SK-N-SH treated with all-trans-retinoic acid at 6 μM for 48 hours (cell line): ENCODE measurements at regions not wholly inside any gene's neighbourhood (a gene's known extent, or its start where the extent isn't known, plus 50 kb on each side); places are given as distances from the start of the nearest gene placed in this dataset.

Experiments
- ATAC-seq: fragments of 200-7000 bp; cut with Tn5 transposase; 3 replicates; pipeline ENCODE4 v1.9.1; 2020; ENCODE audit warnings: mild to moderate bottlenecking, moderate library complexity
- ARNTL ChIP-seq: fragments of 450-650 bp; formaldehyde crosslinking; IDR thresholded peaks from 2 replicates; pipeline ENCODE4 v1.5.0; 2020; ENCODE audit warnings: low read depth, mild to moderate bottlenecking, moderate library complexity, borderline replicate concordance
- BACH2 ChIP-seq: fragments of 250-450 bp; sonication (Bioruptor Pico); IDR thresholded peaks from 2 replicates; pipeline ENCODE4 v1.9.0; 2021; ENCODE audit warnings: mild to moderate bottlenecking, borderline replicate concordance
- CSDC2 ChIP-seq: fragments of 250-450 bp; sonication (Bioruptor Pico); IDR thresholded peaks from 2 replicates; pipeline ENCODE4 v1.5.0; 2020; ENCODE audit warnings: mild to moderate bottlenecking, moderate library complexity
- ESRRG ChIP-seq: fragments of 250-450 bp; sonication (Bioruptor Pico); IDR thresholded peaks from 2 replicates; pipeline ENCODE4 v1.6.1; 2021; ENCODE audit warnings: mild to moderate bottlenecking
- ISL1 ChIP-seq: fragments of 250-450 bp; sonication (Bioruptor Pico); IDR thresholded peaks from 2 replicates; pipeline ENCODE4 v2.1.2; 2022; ENCODE audit warnings: mild to moderate bottlenecking, moderate library complexity
- OSR1 ChIP-seq: fragments of 250-450 bp; sonication (Bioruptor Pico); IDR thresholded peaks from 2 replicates; pipeline ENCODE4 v1.8.0; 2022; ENCODE audit warnings: moderate library complexity, mild to moderate bottlenecking, inconsistent platforms
- POU6F1 ChIP-seq: fragments of 250-450 bp; sonication (Bioruptor Pico); IDR thresholded peaks from 2 replicates; pipeline ENCODE4 v1.8.0; 2021; ENCODE audit warnings: low read depth, mild to moderate bottlenecking, moderate library complexity, borderline replicate concordance
- PPARA ChIP-seq: fragments of 250-450 bp; sonication (Bioruptor Pico); IDR thresholded peaks from 2 replicates; pipeline ENCODE4 v1.5.0; 2020; ENCODE audit warnings: mild to moderate bottlenecking, borderline replicate concordance
- RARB ChIP-seq: fragments of 250-450 bp; sonication (Bioruptor Pico); IDR thresholded peaks from 2 replicates; pipeline ENCODE4 v1.8.0; 2021; ENCODE audit warnings: mild to moderate bottlenecking, moderate library complexity
- SNAI2 ChIP-seq: fragments of 250-450 bp; sonication (Bioruptor Pico); IDR thresholded peaks from 2 replicates; pipeline ENCODE4 v1.5.0; 2020; ENCODE audit warnings: mild to moderate bottlenecking, moderate library complexity
- TCF4 ChIP-seq: fragments of 250-450 bp; sonication (Bioruptor Pico); IDR thresholded peaks from 2 replicates; pipeline ENCODE4 v1.8.0; 2021; ENCODE audit warnings: mild to moderate bottlenecking, moderate library complexity, borderline replicate concordance
- TOX ChIP-seq: fragments of 250-450 bp; sonication (Bioruptor Pico); IDR thresholded peaks from 2 replicates; pipeline ENCODE4 v1.8.0; 2021; ENCODE audit warnings: mild to moderate bottlenecking, moderate library complexity, borderline replicate concordance
- ZC3H10 ChIP-seq: fragments of 250-450 bp; sonication (Bioruptor Pico); IDR thresholded peaks from 2 replicates; pipeline ENCODE4 v1.5.1; 2021; ENCODE audit warnings: mild to moderate bottlenecking, moderate library complexity
- ZFP3 ChIP-seq: fragments of 250-450 bp; sonication (Bioruptor Pico); IDR thresholded peaks from 2 replicates; pipeline ENCODE4 v1.5.0; 2020; ENCODE audit warnings: mild to moderate bottlenecking, moderate library complexity
- ZFP30 ChIP-seq: fragments of 450-650 bp; formaldehyde crosslinking; IDR thresholded peaks from 2 replicates; pipeline ENCODE4 v1.5.0; 2022; ENCODE audit warnings: mild to moderate bottlenecking, moderate library complexity
- ZNF565 ChIP-seq: fragments of 450-650 bp; formaldehyde crosslinking; conservative IDR thresholded peaks from 2 replicates; pipeline ENCODE4 v1.5.0; 2020; ENCODE audit warnings: low read depth, mild to moderate bottlenecking, moderate library complexity
- ZNF70 ChIP-seq: fragments of 450-650 bp; formaldehyde crosslinking; IDR thresholded peaks from 2 replicates; pipeline ENCODE4 v1.5.0; 2020; ENCODE audit warnings: mild to moderate bottlenecking, moderate library complexity
- ZNF8 ChIP-seq: fragments of 450-650 bp; formaldehyde crosslinking; IDR thresholded peaks from 2 replicates; pipeline ENCODE4 v1.5.0; 2020; ENCODE audit warnings: mild to moderate bottlenecking, moderate library complexity
- TF ChIP-seq, protein P1 (sequence below): fragments of 250-450 bp; sonication (Bioruptor Pico); IDR thresholded peaks from 2 replicates; pipeline ENCODE4 v1.5.0; 2020; ENCODE audit warnings: mild to moderate bottlenecking, moderate library complexity
- TF ChIP-seq, protein P2 (sequence below): fragments of 250-450 bp; sonication (Bioruptor Pico); IDR thresholded peaks from 2 replicates; pipeline ENCODE4 v1.8.0; 2020; ENCODE audit warnings: mild to moderate bottlenecking, moderate library complexity, borderline replicate concordance
- TF ChIP-seq, protein P3 (sequence below): fragments of 250-450 bp; sonication (Bioruptor Pico); IDR thresholded peaks from 2 replicates; pipeline ENCODE4 v1.5.1; 2020; ENCODE audit warnings: low read depth, mild to moderate bottlenecking, moderate library complexity
- TF ChIP-seq, protein P4 (sequence below): fragments of 250-450 bp; sonication (Bioruptor Pico); IDR thresholded peaks from 2 replicates; pipeline ENCODE4 v1.5.1; 2021; ENCODE audit warnings: mild to moderate bottlenecking, moderate library complexity

DNA sequence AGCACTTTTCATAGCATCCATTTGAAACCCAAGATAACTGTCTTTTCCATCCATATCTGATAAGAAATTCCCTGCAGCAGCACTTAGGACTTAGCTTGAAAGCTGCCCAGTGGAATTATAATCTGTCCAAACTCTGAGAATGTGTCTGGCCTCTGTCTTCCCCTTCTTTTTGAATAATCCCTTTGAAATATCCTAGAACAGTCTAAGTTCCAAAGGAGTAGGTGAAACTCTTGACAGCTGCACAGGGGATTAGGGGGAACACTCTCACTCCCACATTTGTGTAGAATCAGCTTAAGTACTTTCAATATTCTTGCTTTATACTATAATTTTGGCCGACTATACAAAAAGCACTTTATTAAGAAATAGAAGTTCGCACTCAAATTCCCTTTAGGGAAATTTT lies 157.7 kb downstream of the PAPSS1 start:
- no peak for ATAC-seq

DNA sequence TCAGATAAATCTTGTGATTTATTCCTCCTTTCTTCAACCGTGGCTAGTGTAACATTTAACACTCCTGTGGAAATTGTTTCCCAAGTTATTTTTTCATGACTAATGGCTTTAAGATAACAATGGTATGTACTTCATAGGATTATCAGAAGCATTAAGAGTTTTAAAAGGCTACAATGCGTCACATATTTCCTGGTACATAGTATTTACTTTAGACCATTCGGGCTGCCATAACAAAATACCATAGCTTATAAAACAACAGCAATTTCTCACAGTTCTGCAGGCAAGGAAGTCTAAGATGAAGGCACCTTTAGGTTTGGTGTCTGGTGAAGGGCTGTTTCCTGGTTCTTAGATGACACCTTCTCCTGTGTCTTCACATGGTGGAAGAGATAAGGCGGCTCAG lies 158.6 kb downstream of the PAPSS1 start:
- ATAC-seq = no peak
- TF ChIP-seq OSR1 (CRISPR knock-in tag) = no peak
- TF ChIP-seq PPARA = no peak
- TF ChIP-seq, protein P1, sequence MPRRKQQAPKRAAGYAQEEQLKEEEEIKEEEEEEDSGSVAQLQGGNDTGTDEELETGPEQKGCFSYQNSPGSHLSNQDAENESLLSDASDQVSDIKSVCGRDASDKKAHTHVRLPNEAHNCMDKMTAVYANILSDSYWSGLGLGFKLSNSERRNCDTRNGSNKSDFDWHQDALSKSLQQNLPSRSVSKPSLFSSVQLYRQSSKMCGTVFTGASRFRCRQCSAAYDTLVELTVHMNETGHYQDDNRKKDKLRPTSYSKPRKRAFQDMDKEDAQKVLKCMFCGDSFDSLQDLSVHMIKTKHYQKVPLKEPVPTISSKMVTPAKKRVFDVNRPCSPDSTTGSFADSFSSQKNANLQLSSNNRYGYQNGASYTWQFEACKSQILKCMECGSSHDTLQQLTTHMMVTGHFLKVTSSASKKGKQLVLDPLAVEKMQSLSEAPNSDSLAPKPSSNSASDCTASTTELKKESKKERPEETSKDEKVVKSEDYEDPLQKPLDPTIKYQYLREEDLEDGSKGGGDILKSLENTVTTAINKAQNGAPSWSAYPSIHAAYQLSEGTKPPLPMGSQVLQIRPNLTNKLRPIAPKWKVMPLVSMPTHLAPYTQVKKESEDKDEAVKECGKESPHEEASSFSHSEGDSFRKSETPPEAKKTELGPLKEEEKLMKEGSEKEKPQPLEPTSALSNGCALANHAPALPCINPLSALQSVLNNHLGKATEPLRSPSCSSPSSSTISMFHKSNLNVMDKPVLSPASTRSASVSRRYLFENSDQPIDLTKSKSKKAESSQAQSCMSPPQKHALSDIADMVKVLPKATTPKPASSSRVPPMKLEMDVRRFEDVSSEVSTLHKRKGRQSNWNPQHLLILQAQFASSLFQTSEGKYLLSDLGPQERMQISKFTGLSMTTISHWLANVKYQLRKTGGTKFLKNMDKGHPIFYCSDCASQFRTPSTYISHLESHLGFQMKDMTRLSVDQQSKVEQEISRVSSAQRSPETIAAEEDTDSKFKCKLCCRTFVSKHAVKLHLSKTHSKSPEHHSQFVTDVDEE (CRISPR knock-in tag) = no peak
- TF ChIP-seq SNAI2 = no peak
- TF ChIP-seq ESRRG (CRISPR knock-in tag) = no peak
- no peak for TF ChIP-seq ARNTL
- no peak for TF ChIP-seq ISL1 (CRISPR knock-in tag)
- TF ChIP-seq, protein P2, sequence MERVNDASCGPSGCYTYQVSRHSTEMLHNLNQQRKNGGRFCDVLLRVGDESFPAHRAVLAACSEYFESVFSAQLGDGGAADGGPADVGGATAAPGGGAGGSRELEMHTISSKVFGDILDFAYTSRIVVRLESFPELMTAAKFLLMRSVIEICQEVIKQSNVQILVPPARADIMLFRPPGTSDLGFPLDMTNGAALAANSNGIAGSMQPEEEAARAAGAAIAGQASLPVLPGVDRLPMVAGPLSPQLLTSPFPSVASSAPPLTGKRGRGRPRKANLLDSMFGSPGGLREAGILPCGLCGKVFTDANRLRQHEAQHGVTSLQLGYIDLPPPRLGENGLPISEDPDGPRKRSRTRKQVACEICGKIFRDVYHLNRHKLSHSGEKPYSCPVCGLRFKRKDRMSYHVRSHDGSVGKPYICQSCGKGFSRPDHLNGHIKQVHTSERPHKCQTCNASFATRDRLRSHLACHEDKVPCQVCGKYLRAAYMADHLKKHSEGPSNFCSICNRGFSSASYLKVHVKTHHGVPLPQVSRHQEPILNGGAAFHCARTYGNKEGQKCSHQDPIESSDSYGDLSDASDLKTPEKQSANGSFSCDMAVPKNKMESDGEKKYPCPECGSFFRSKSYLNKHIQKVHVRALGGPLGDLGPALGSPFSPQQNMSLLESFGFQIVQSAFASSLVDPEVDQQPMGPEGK = no peak
- no peak for TF ChIP-seq ZNF8 (CRISPR knock-in tag)
- TF ChIP-seq POU6F1 (CRISPR knock-in tag) = no peak
- no peak for TF ChIP-seq ZNF70 (CRISPR knock-in tag)
- TF ChIP-seq ZFP3 (CRISPR knock-in tag) = no peak
- TF ChIP-seq ZFP30 = no peak
- no peak for TF ChIP-seq TCF4 (CRISPR knock-in tag)
- TF ChIP-seq, protein P3, sequence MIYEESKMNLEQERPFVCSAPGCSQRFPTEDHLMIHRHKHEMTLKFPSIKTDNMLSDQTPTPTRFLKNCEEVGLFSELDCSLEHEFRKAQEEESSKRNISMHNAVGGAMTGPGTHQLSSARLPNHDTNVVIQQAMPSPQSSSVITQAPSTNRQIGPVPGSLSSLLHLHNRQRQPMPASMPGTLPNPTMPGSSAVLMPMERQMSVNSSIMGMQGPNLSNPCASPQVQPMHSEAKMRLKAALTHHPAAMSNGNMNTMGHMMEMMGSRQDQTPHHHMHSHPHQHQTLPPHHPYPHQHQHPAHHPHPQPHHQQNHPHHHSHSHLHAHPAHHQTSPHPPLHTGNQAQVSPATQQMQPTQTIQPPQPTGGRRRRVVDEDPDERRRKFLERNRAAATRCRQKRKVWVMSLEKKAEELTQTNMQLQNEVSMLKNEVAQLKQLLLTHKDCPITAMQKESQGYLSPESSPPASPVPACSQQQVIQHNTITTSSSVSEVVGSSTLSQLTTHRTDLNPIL (CRISPR knock-in tag) = no peak
- TF ChIP-seq, protein P4, sequence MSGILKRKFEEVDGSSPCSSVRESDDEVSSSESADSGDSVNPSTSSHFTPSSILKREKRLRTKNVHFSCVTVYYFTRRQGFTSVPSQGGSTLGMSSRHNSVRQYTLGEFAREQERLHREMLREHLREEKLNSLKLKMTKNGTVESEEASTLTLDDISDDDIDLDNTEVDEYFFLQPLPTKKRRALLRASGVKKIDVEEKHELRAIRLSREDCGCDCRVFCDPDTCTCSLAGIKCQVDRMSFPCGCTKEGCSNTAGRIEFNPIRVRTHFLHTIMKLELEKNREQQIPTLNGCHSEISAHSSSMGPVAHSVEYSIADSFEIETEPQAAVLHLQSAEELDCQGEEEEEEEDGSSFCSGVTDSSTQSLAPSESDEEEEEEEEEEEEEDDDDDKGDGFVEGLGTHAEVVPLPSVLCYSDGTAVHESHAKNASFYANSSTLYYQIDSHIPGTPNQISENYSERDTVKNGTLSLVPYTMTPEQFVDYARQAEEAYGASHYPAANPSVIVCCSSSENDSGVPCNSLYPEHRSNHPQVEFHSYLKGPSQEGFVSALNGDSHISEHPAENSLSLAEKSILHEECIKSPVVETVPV = no peak
- no peak for TF ChIP-seq ZNF565 (CRISPR knock-in tag)
- TF ChIP-seq RARB (CRISPR knock-in tag) = no peak

More for the DNA sequence above, 157.7 kb downstream of the PAPSS1 start:
- TF ChIP-seq ZFP3 (CRISPR knock-in tag) (no peak), ZC3H10 (no peak), TCF4 (CRISPR knock-in tag) (no peak), CSDC2 (CRISPR knock-in tag) (no peak)
- TF ChIP-seq, protein P4 = no peak

DNA sequence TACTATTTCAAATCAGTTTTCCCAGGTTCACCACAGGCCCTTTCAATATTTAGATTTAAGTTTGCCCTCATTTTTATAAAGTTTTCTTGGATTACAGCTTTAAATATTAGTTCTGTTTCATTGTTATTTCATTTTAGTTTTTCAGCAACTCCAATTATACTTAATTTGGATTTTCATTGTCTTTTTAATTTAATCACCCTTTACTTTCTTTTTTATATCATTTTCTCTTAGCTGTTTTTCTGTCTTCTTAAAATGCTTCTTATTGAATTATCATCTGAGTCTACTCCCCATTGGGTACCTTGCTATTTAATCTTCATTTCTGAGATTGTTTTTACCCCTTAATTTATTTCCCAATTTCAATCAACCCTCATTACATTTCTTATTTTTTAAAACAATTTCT lies 160.4 kb downstream of the PAPSS1 start:
- no peak for ATAC-seq
- no peak for TF ChIP-seq BACH2 (CRISPR knock-in tag)
- TF ChIP-seq CSDC2 (CRISPR knock-in tag) = no peak
- no peak for TF ChIP-seq POU6F1 (CRISPR knock-in tag)
- TF ChIP-seq ZNF70 (CRISPR knock-in tag) = no peak
- no peak for TF ChIP-seq TCF4 (CRISPR knock-in tag)
- no peak for TF ChIP-seq ARNTL
- TF ChIP-seq TOX = no peak
- TF ChIP-seq, protein P1 (CRISPR knock-in tag) = no peak
- no peak for TF ChIP-seq SNAI2
- no peak for TF ChIP-seq ZFP30
